Neuronal stem cell (in vitro differentiated cells): ENCODE measurements at regions not wholly inside any gene's neighbourhood (a gene's known extent, or its start where the extent isn't known, plus 50 kb on each side); places are given as distances from the start of the nearest gene placed in this dataset.
A peak's percentile ranks its signal among the peaks of the same experiment; 100 is the strongest.
"Not testable (repeated sequence)": the region's sequence is repeated elsewhere in the genome, so short reads cannot be mapped to it uniquely, and the experiment has no call there.

Source experiments
- DNase-seq: peaks from one replicate; pipeline ENCODE4 v3.0.0-alpha.2; 2013; ENCODE audit warnings: low spot score
- H2AFZ ChIP-seq: one replicate; pipeline ENCODE4 v1.6.1; 2013; ENCODE audit warnings: mild to moderate bottlenecking, low read length, inconsistent platforms
- H2AK5ac ChIP-seq: 2 replicates; pipeline ENCODE4 v1.6.1; 2013; ENCODE audit warnings: low read depth, mild to moderate bottlenecking, inconsistent platforms, low read length, moderate library complexity, mixed read lengths
- H2BK120ac ChIP-seq: 2 replicates; pipeline ENCODE4 v1.6.1; 2013; ENCODE audit warnings: low read depth, mild to moderate bottlenecking, inconsistent platforms, low read length, moderate library complexity, mixed read lengths
- H2BK12ac ChIP-seq: one replicate; pipeline ENCODE4 v1.6.1; 2013; ENCODE audit warnings: low read length, inconsistent platforms
- H2BK15ac ChIP-seq: 2 replicates; pipeline ENCODE4 v1.6.1; 2013; ENCODE audit warnings: mild to moderate bottlenecking, low read length, inconsistent platforms, mixed read lengths
- H2BK5ac ChIP-seq: one replicate; pipeline ENCODE4 v1.6.1; 2013; ENCODE audit warnings: inconsistent platforms, mild to moderate bottlenecking, low read length, moderate library complexity
- H3K14ac ChIP-seq: one replicate; pipeline ENCODE4 v1.6.1; 2013; ENCODE audit warnings: low read length, inconsistent platforms
- H3K18ac ChIP-seq: 2 replicates; pipeline ENCODE4 v1.6.1; 2013; ENCODE audit warnings: low read length, inconsistent platforms
- H3K23ac ChIP-seq: 2 replicates; pipeline ENCODE4 v1.6.1; 2013; ENCODE audit warnings: low read depth, mild to moderate bottlenecking, mixed read lengths, low read length, inconsistent platforms; ENCODE audit not compliant: poor library complexity
- H3K27ac ChIP-seq: replicated peaks from 3 replicates; pipeline ENCODE4 v1.5.1; 2013; ENCODE audit warnings: low read length, inconsistent platforms
- H3K27me3 ChIP-seq, 3 experiments: 2 replicates each; pipeline ENCODE4 v1.6.1; 2013; ENCODE audit warnings: low read length in 3 of 3, mild to moderate bottlenecking in 2 of 3, inconsistent platforms in 1 of 3, low read depth in 1 of 3, mixed read lengths in 1 of 3, moderate library complexity in 1 of 3; ENCODE audit not compliant: control insufficient read depth in 3 of 3, insufficient read depth in 3 of 3
- H3K36me3 ChIP-seq, 2 donors: replicated peaks in 1 of 2; 2 replicates each; pipeline ENCODE4 v1.6.1; 2013; ENCODE audit warnings: low read length in 2 of 2; ENCODE audit not compliant: control insufficient read depth in 2 of 2, insufficient read depth in 2 of 2
- H3K4ac ChIP-seq: 2 replicates; pipeline ENCODE4 v1.6.1; 2013; ENCODE audit warnings: inconsistent platforms, mild to moderate bottlenecking, low read length, moderate library complexity
- H3K4me1 ChIP-seq, 2 donors: 1 replicate in 1 of 2; 2 replicates in 1 of 2; pipeline ENCODE4 v1.6.1; 2013; ENCODE audit warnings: low read length in 2 of 2, low read depth in 1 of 2; ENCODE audit not compliant: control insufficient read depth in 2 of 2, insufficient read depth in 1 of 2
- H3K4me2 ChIP-seq: one replicate; pipeline ENCODE4 v1.6.1; 2013; ENCODE audit warnings: mild to moderate bottlenecking, low read length, inconsistent platforms; ENCODE audit not compliant: insufficient read depth, poor library complexity, severe bottlenecking
- H3K4me3 ChIP-seq, 2 donors: 2 replicates each; pipeline ENCODE4 v1.5.1; 2013; ENCODE audit warnings: low read length in 2 of 2, mild to moderate bottlenecking in 2 of 2, inconsistent platforms in 1 of 2, moderate library complexity in 1 of 2
- H3K79me1 ChIP-seq: one replicate; pipeline ENCODE4 v1.6.1; 2013; ENCODE audit warnings: low read depth, mild to moderate bottlenecking, inconsistent platforms, low read length, moderate library complexity
- H3K9ac ChIP-seq: one replicate; pipeline ENCODE4 v1.6.1; 2013; ENCODE audit warnings: mild to moderate bottlenecking, low read depth, low read length, inconsistent platforms; ENCODE audit not compliant: poor library complexity
- H3K9me3 ChIP-seq, 2 donors: replicated peaks in 1 of 2; 2 replicates each; pipeline versions ENCODE3 to v1.6.1; 2013; ENCODE audit warnings: low read length in 2 of 2, mild to moderate bottlenecking in 2 of 2, inconsistent platforms in 1 of 2, low read depth in 1 of 2, mixed read lengths in 1 of 2, moderate library complexity in 1 of 2; ENCODE audit not compliant: control insufficient read depth in 2 of 2, insufficient read depth in 1 of 2
- H4K8ac ChIP-seq: one replicate; pipeline ENCODE4 v1.6.1; 2013; ENCODE audit warnings: low read depth, mild to moderate bottlenecking, inconsistent platforms, low read length, moderate library complexity
- H4K91ac ChIP-seq: one replicate; pipeline ENCODE4 v1.6.1; 2013; ENCODE audit warnings: low read length, low read depth, mild to moderate bottlenecking, inconsistent platforms; ENCODE audit not compliant: poor library complexity
- WGBS, 2 donors: extraction: QIAGEN DNeasy Blood & Tissue Kit; methylation state at CpG; one replicate each; pipeline ENCODE4 v1.1.7; 2013; ENCODE audit warnings: missing lambda C conversion rate in 2 of 2, mixed read lengths in 1 of 2; ENCODE audit not compliant: insufficient read length in 2 of 2, insufficient replicate concordance in 1 of 2; ENCODE audit errors: extremely low coverage in 2 of 2; 5-methylcytosine and 5-hydroxymethylcytosine counted together

DNA sequence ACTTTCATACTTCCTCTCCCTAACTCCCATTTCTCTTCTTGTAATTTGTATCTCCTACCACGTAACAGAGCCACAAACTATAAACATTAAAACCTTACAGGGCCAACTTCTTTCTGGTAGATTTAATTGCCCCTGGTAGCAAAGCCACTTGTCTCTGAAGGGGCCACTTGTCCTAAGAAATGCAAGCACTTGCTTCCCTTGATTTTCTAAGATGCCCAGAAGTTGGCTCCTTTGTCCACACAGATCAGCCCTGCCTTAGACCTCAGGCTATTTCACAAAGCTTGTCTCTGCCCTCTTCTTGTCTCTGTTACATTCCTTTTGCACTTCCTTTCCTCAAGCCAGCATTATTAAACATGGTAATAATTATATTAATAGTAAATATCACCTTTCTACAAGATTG, 80.6 kb upstream of the CXXC4 start:
- Histone ChIP-seq H2AK5ac (no peak overlapping the region), H3K4ac (no peak overlapping the region), H3K9ac (no peak overlapping the region), H2BK12ac (no peak overlapping the region), H2BK15ac (no peak overlapping the region), H3K27me3 (no peaks in the 10 kb centered on the region), H2AFZ (peak overlapping the region; percentile 67), H3K14ac (no peak overlapping the region), H3K4me2 (no peak overlapping the region), H3K36me3 (no peaks in the 10 kb centered on the region), H3K9me3 (no peaks in the 10 kb centered on the region), H3K4me3 (no peak overlapping the region), H2BK5ac (no peak overlapping the region), H4K8ac (no peak overlapping the region), H2BK120ac (no peak overlapping the region), H3K23ac (no peak overlapping the region), H3K27ac (no peak overlapping the region), H3K4me1 (peaks cover 0 to 2% of the 10 kb centered on the region in 2 donors), H3K18ac (no peak overlapping the region), H3K79me1 (no peaks in the 10 kb centered on the region), H4K91ac (no peak overlapping the region)
- no CpG with 5 or more reads among the region's 1 CpG for WGBS, 2 donors
- no peak for DNase-seq

DNA sequence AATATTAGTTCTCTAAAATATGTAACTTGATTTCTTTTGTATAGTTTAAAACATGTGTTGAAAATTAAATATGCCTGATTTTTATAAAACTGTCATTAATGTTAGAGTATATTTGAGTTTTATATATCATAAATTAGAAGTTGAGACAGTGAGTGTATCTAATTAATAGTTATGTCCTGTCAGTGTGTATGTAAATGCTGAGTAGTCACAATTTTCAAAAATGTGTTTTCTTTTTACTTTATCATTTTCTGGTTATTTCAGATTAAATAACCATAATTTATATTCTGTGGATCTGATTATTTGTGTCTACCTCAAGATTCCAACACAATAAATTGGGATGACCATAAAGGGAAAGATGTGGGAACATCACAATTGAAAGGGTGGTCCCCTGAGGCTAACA, 82.7 kb upstream of the CXXC4 start:
- no peak overlapping the region for H3K4me2 ChIP-seq
- no peak overlapping the region for H2AFZ ChIP-seq
- no peak overlapping the region for H4K91ac ChIP-seq
- no peak overlapping the region for H2BK15ac ChIP-seq
- no peak overlapping the region for H3K18ac ChIP-seq
- no peaks in the 10 kb centered on the region for H3K9me3 ChIP-seq
- no peak overlapping the region for H2BK120ac ChIP-seq
- H3K4me1 ChIP-seq, result no peaks in the 10 kb centered on the region
- H3K27ac ChIP-seq, result no peak overlapping the region
- no peaks in the 10 kb centered on the region for H3K79me1 ChIP-seq
- H2BK5ac ChIP-seq, result no peak overlapping the region
- no peak overlapping the region for H2BK12ac ChIP-seq
- no peaks in the 10 kb centered on the region for H3K27me3 ChIP-seq
- H3K4me3 ChIP-seq, result no peak overlapping the region
- no peaks in the 10 kb centered on the region for H3K36me3 ChIP-seq
- H2AK5ac ChIP-seq, result no peak overlapping the region
- no peak overlapping the region for H3K4ac ChIP-seq
- H3K9ac ChIP-seq, result no peak overlapping the region
- no peak overlapping the region for H3K14ac ChIP-seq
- no peak for DNase-seq
- no peak overlapping the region for H3K23ac ChIP-seq
- H4K8ac ChIP-seq, result no peak overlapping the region

DNA sequence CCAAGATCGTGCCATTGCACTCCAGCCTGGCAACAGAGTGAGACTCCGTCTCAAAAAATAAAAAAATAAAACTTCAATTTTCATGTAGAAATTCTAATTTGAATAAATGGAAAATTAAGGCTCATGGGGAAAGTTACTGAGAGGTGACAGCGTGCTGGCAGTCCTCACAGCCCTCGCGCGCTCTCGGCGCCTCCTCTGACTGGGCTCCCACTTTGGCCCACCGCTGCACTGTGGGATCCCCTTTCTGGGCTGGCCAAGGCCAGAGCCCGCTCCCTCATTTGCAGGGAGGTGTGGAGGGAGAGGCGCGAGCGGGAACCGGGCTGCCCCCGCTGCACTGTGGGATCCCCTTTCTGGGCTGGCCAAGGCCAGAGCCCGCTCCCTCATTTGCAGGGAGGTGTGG, 86.8 kb upstream of the CXXC4 start:
- DNase-seq, H3K9me3 ChIP-seq, H3K4ac ChIP-seq, H4K91ac ChIP-seq, H3K4me2 ChIP-seq, H2BK12ac ChIP-seq, H2BK5ac ChIP-seq, H3K36me3 ChIP-seq, H3K79me1 ChIP-seq, H3K4me3 ChIP-seq, H3K18ac ChIP-seq, H3K14ac ChIP-seq, H3K9ac ChIP-seq, H3K4me1 ChIP-seq, H3K27ac ChIP-seq, H3K23ac ChIP-seq, H2BK15ac ChIP-seq, H4K8ac ChIP-seq, H2AFZ ChIP-seq, H2BK120ac ChIP-seq, H3K27me3 ChIP-seq, H2AK5ac ChIP-seq: not testable (repeated sequence)
- no CpG with 5 or more reads among the region's 16 CpGs for WGBS, 2 donors

DNA sequence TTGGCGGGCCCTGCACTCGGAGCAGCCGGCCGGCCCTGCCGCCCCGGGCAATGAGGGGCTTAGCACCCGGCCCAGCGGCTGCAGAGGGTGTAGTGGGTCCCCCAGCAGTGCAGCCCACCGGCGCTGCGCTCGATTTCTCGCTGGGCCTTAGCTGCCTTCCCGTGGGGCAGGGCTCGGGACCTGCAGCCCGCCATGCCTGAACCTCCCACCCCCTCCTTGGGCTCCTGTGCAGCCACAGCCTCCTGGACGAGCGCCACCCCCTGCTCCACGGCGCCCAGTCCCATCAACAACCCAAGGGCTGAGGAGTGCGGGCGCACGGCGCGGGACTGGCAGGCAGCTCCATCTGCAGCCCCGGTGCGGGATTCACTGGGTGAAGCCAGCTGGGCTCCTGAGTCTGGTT, 87.4 kb upstream of the CXXC4 start:
- H4K8ac ChIP-seq, result peak overlapping the region; percentile 65

More for the DNA sequence above, 87.4 kb upstream of the CXXC4 start:
- H2AK5ac ChIP-seq, H3K18ac ChIP-seq, H3K36me3 ChIP-seq, H2BK5ac ChIP-seq, H3K4ac ChIP-seq, H3K23ac ChIP-seq, H3K4me1 ChIP-seq, H3K27ac ChIP-seq, H3K9ac ChIP-seq, H2BK15ac ChIP-seq, H3K14ac ChIP-seq, H3K4me2 ChIP-seq, H2AFZ ChIP-seq, H3K79me1 ChIP-seq, H2BK12ac ChIP-seq, H4K91ac ChIP-seq, H3K4me3 ChIP-seq, H3K27me3 ChIP-seq, H2BK120ac ChIP-seq, DNase-seq, H3K9me3 ChIP-seq: not testable (repeated sequence)
- no CpG with 5 or more reads among the region's 27 CpGs for WGBS, 2 donors
